Uterus (tissue), 2 donors: ENCODE measurements at regions not wholly inside any gene's neighbourhood (a gene's known extent, or its start where the extent isn't known, plus 50 kb on each side); places are given as distances from the start of the nearest gene placed in this dataset.

Experiments used
- POLR2A ChIP-seq, 2 donors: fragments of 450-650 bp; IDR thresholded peaks; one replicate each; pipeline ENCODE4 v1.6.1; 2016; ENCODE audit warnings: antibody characterized with exemption in 2 of 2, mild to moderate bottlenecking in 1 of 2, moderate library complexity in 1 of 2
- TF ChIP-seq, protein P1 (sequence below), 4 experiments: fragments of 200-600 bp in 2 of 4; fragments of 450-650 bp in 2 of 4; sonication (generic) in 2 of 4; IDR thresholded peaks; one replicate each; pipeline ENCODE4 v1.5.1; 2016 to 2019; ENCODE audit warnings: antibody characterized with exemption in 4 of 4, mild to moderate bottlenecking in 2 of 4, moderate library complexity in 1 of 4

DNA sequence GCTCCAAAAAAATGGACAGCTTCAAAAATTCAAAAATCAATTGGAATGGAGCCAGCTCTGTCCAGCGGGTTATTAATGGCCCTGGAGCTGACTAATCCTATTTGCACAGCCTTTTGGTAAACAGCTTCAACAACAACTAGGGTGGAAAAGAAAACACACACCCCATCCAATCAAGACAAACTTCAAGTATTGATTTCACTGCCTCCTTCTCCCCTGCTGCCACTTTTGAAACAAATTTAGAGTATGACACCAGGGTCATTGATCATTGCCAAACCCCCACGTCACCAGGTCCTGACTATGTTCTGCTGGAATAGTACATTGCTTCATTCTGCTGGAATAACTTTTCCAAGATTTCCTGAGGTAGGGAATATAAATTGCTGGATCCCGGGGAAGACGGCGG, 56.8 kb upstream of the GTF3A start:
- TF ChIP-seq, protein P1, sequence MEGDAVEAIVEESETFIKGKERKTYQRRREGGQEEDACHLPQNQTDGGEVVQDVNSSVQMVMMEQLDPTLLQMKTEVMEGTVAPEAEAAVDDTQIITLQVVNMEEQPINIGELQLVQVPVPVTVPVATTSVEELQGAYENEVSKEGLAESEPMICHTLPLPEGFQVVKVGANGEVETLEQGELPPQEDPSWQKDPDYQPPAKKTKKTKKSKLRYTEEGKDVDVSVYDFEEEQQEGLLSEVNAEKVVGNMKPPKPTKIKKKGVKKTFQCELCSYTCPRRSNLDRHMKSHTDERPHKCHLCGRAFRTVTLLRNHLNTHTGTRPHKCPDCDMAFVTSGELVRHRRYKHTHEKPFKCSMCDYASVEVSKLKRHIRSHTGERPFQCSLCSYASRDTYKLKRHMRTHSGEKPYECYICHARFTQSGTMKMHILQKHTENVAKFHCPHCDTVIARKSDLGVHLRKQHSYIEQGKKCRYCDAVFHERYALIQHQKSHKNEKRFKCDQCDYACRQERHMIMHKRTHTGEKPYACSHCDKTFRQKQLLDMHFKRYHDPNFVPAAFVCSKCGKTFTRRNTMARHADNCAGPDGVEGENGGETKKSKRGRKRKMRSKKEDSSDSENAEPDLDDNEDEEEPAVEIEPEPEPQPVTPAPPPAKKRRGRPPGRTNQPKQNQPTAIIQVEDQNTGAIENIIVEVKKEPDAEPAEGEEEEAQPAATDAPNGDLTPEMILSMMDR (IDR thresholded peaks at IDR 0.05) = no peak
- no peak for TF ChIP-seq POLR2A (IDR thresholded peaks at IDR 0.05)
